H9 (cell line): ENCODE measurements at regions not wholly inside any gene's neighbourhood (a gene's known extent, or its start where the extent isn't known, plus 50 kb on each side); places are given as distances from the start of the nearest gene placed in this dataset.

ENCODE experiments used
- DNase-seq: peaks from one replicate; pipeline ENCODE4 v3.0.0-alpha.2; 2017
- H2AFZ ChIP-seq: one replicate; pipeline ENCODE4 v1.6.1; 2013; ENCODE audit warnings: mild to moderate bottlenecking, low read length, control low read depth, moderate library complexity
- H2AK5ac ChIP-seq: 2 replicates; pipeline ENCODE4 v1.6.1; 2013; ENCODE audit warnings: low read length, control low read depth, mixed read lengths; ENCODE audit not compliant: insufficient read length
- H2BK120ac ChIP-seq: one replicate; pipeline ENCODE4 v1.6.1; 2013; ENCODE audit warnings: low read depth, mild to moderate bottlenecking, low read length, control low read depth, inconsistent platforms; ENCODE audit not compliant: poor library complexity, severe bottlenecking
- H2BK12ac ChIP-seq: 2 replicates; pipeline ENCODE4 v1.6.1; 2013; ENCODE audit warnings: low read length, control low read depth, mixed read lengths, low read depth; ENCODE audit not compliant: insufficient read length
- H2BK15ac ChIP-seq: 2 replicates; pipeline ENCODE4 v1.6.1; 2013; ENCODE audit warnings: low read depth, low read length, control low read depth
- H2BK20ac ChIP-seq: one replicate; pipeline ENCODE4 v1.6.1; 2013; ENCODE audit warnings: low read depth, mild to moderate bottlenecking, low read length, control low read depth, inconsistent platforms; ENCODE audit not compliant: poor library complexity, severe bottlenecking
- H2BK5ac ChIP-seq: 2 replicates; pipeline ENCODE4 v1.6.1; 2013; ENCODE audit warnings: low read length, control low read depth, mixed read lengths; ENCODE audit not compliant: insufficient read length
- H3K14ac ChIP-seq: 2 replicates; pipeline ENCODE4 v1.6.1; 2013; ENCODE audit warnings: low read length, control low read depth; ENCODE audit not compliant: insufficient read depth
- H3K18ac ChIP-seq: 2 replicates; pipeline ENCODE4 v1.6.1; 2013; ENCODE audit warnings: low read depth, mild to moderate bottlenecking, mixed read lengths, low read length, control low read depth; ENCODE audit not compliant: insufficient read length
- H3K23ac ChIP-seq: 2 replicates; pipeline ENCODE4 v1.6.1; 2013; ENCODE audit warnings: low read length, control low read depth, mixed read lengths, low read depth; ENCODE audit not compliant: insufficient read length
- H3K23me2 ChIP-seq: 2 replicates; pipeline ENCODE4 v1.6.1; 2013; ENCODE audit warnings: low read depth, mild to moderate bottlenecking, mixed read lengths, low read length, control low read depth; ENCODE audit not compliant: insufficient read length, poor library complexity, severe bottlenecking
- H3K27ac ChIP-seq: 2 replicates; pipeline ENCODE4 v1.5.1; 2013; ENCODE audit warnings: low read length, control low read depth, mixed read lengths, low read depth; ENCODE audit not compliant: insufficient read length
- H3K27me3 ChIP-seq: 2 replicates; pipeline ENCODE4 v1.6.1; 2013; ENCODE audit warnings: low read length, control low read depth, inconsistent platforms; ENCODE audit not compliant: insufficient read depth
- H3K4ac ChIP-seq: 2 replicates; pipeline ENCODE4 v1.6.1; 2013; ENCODE audit warnings: low read depth, mild to moderate bottlenecking, control low read depth, inconsistent platforms, low read length, moderate library complexity
- H3K4me1 ChIP-seq: 2 replicates; pipeline ENCODE4 v1.6.1; 2013; ENCODE audit warnings: low read length, control low read depth, inconsistent platforms; ENCODE audit not compliant: insufficient read depth
- H3K4me2 ChIP-seq: 2 replicates; pipeline ENCODE4 v1.6.1; 2013; ENCODE audit warnings: low read length, control low read depth, mixed read lengths; ENCODE audit not compliant: insufficient read length, insufficient read depth
- H3K56ac ChIP-seq: 2 replicates; pipeline ENCODE4 v1.6.1; 2013; ENCODE audit warnings: low read depth, mild to moderate bottlenecking, mixed read lengths, low read length, control low read depth; ENCODE audit not compliant: insufficient read length
- H3K79me1 ChIP-seq: 2 replicates; pipeline ENCODE4 v1.6.1; 2013; ENCODE audit warnings: low read depth, mild to moderate bottlenecking, moderate library complexity, low read length, control low read depth, inconsistent platforms; ENCODE audit not compliant: insufficient read depth, poor library complexity, severe bottlenecking
- H3K79me2 ChIP-seq: 2 replicates; pipeline ENCODE4 v1.6.1; 2013; ENCODE audit warnings: low read length, control low read depth, inconsistent platforms; ENCODE audit not compliant: insufficient read depth
- H3K9ac ChIP-seq: 2 replicates; pipeline ENCODE4 v1.6.1; 2013; ENCODE audit warnings: low read length, control low read depth, mixed read lengths; ENCODE audit not compliant: insufficient read length; ENCODE audit errors: extremely low read depth
- H3K9me3 ChIP-seq: one replicate; pipeline ENCODE4 v1.6.1; 2013; ENCODE audit warnings: low read depth, low read length, inconsistent platforms; ENCODE audit not compliant: control insufficient read depth
- H3T11ph ChIP-seq: one replicate; pipeline ENCODE4 v1.6.1; 2013; ENCODE audit warnings: mild to moderate bottlenecking, low read length, control low read depth, inconsistent platforms
- H4K20me1 ChIP-seq: one replicate; pipeline ENCODE4 v1.6.1; 2013; ENCODE audit not compliant: control insufficient read depth, insufficient read length, insufficient read depth
- H4K5ac ChIP-seq: 2 replicates; pipeline ENCODE4 v1.6.1; 2013; ENCODE audit warnings: low read depth, mild to moderate bottlenecking, mixed read lengths, low read length, control low read depth; ENCODE audit not compliant: insufficient read length
- H4K8ac ChIP-seq: replicated peaks from 2 replicates; pipeline ENCODE4 v1.6.1; 2013; ENCODE audit warnings: low read length, control low read depth, mixed read lengths, low read depth; ENCODE audit not compliant: insufficient read length
- H4K91ac ChIP-seq: 2 replicates; pipeline ENCODE4 v1.6.1; 2013; ENCODE audit warnings: low read depth, mild to moderate bottlenecking, moderate library complexity, mixed read lengths, low read length, control low read depth; ENCODE audit not compliant: insufficient read length
- H3K27ac Mint-ChIP-seq, 3 experiments: 2 replicates in 2 of 3; 3 replicates in 1 of 3; pipeline ENCODE4 v1.8.0; 2020 to 2021; ENCODE audit warnings: mixed read lengths in 3 of 3, mild to moderate bottlenecking in 1 of 3, moderate library complexity in 1 of 3
- H3K27me3 Mint-ChIP-seq: 2 replicates; pipeline ENCODE4 v1.8.0; 2021; ENCODE audit warnings: low read depth, mild to moderate bottlenecking, moderate library complexity, mixed read lengths
- H3K36me3 Mint-ChIP-seq, 3 experiments: 2 replicates in 2 of 3; 3 replicates in 1 of 3; pipeline ENCODE4 v1.8.0; 2020 to 2021; ENCODE audit warnings: low read depth in 3 of 3, mixed read lengths in 3 of 3; ENCODE audit not compliant: insufficient read depth in 1 of 3
- H3K4me1 Mint-ChIP-seq, 2 experiments: 2 replicates each; pipeline ENCODE4 v1.8.0; 2020; ENCODE audit warnings: mixed read lengths in 2 of 2
- H3K4me3 Mint-ChIP-seq, 2 experiments: 2 replicates in 1 of 2; 3 replicates in 1 of 2; pipeline ENCODE4 v1.8.0; 2020 to 2021; ENCODE audit warnings: mild to moderate bottlenecking in 2 of 2, mixed read lengths in 2 of 2, moderate library complexity in 1 of 2
- H3K9me3 Mint-ChIP-seq, 2 experiments: 2 replicates in 1 of 2; 3 replicates in 1 of 2; pipeline ENCODE4 v1.8.0; 2020; ENCODE audit warnings: mild to moderate bottlenecking in 2 of 2, mixed read lengths in 2 of 2, moderate library complexity in 1 of 2
- CTCF ChIP-seq: fragments of 200-600 bp; sonication (generic); conservative IDR thresholded peaks from 3 replicates; pipeline ENCODE4 v1.8.0; 2021; ENCODE audit warnings: antibody characterized with exemption, mild to moderate bottlenecking
- whole genome bisulfite sequencing: extraction: QIAGEN DNeasy Blood & Tissue Kit; methylation state at CpG from one replicate; pipeline ENCODE4 v1.1.7; 2013; ENCODE audit warnings: missing lambda C conversion rate, low lambda C conversion rate, mixed read lengths; ENCODE audit not compliant: insufficient read length; ENCODE audit errors: extremely low coverage; 5-methylcytosine and 5-hydroxymethylcytosine counted together

GRCh38 chr5:89697581-89697980 lies 712.0 kb downstream of the CETN3 start:
- Histone ChIP-seq H3K4me2 (no peak overlapping the region), H3K23me2 (no peaks in the 10 kb centered on the region), H3K4me1 (no peaks in the 10 kb centered on the region; the same call in 1 of the 2 replicates), H3K79me1 (no peaks in the 10 kb centered on the region), H3K79me2 (no peaks in the 10 kb centered on the region), H2BK15ac (no peak overlapping the region), H2BK20ac (no peak overlapping the region), H3K14ac (no peak overlapping the region), H3K9ac (no peak overlapping the region), H3K9me3 (no peaks in the 10 kb centered on the region), H3T11ph (no peak overlapping the region), H3K56ac (no peak overlapping the region), H4K5ac (no peak overlapping the region), H3K27ac (no peak overlapping the region), H4K8ac (no peak overlapping the region), H3K4ac (no peak overlapping the region), H4K91ac (no peak overlapping the region), H2BK12ac (no peak overlapping the region), H3K18ac (no peak overlapping the region), H3K27me3 (no peaks in the 10 kb centered on the region), H3K23ac (no peak overlapping the region), H2BK120ac (no peak overlapping the region), H2AK5ac (no peak overlapping the region), H2BK5ac (no peak overlapping the region), H4K20me1 (no peaks in the 10 kb centered on the region), H2AFZ (no peak overlapping the region)
- Mint-ChIP-seq H3K4me1 (peaks cover 21 to 32% of the 10 kb centered on the region in 2 experiments), H3K4me3 (no peak overlapping the region), H3K9me3 (peaks cover 2 to 3% of the 10 kb centered on the region in 2 experiments; a peak in 2 of 5 replicates), H3K27ac (no peak overlapping the region), H3K36me3 (peaks cover 0 to 14% (median 2%) of the 10 kb centered on the region in 3 experiments; a peak in 5 of 7 replicates), H3K27me3 (no peaks in the 10 kb centered on the region)
- no peak for TF ChIP-seq CTCF
- WGBS: no CpG with 5 or more reads among the region's 1 CpG
- DNase-seq: no peak
